ENCODE measurements at regions not wholly inside any gene's neighbourhood (a gene's known extent, or its start where the extent isn't known, plus 50 kb on each side); places are given as distances from the start of the nearest gene placed in this dataset.
"Not testable (repeated sequence)": the region's sequence is repeated elsewhere in the genome, so short reads cannot be mapped to it uniquely, and the experiment has no call there.

DNA sequence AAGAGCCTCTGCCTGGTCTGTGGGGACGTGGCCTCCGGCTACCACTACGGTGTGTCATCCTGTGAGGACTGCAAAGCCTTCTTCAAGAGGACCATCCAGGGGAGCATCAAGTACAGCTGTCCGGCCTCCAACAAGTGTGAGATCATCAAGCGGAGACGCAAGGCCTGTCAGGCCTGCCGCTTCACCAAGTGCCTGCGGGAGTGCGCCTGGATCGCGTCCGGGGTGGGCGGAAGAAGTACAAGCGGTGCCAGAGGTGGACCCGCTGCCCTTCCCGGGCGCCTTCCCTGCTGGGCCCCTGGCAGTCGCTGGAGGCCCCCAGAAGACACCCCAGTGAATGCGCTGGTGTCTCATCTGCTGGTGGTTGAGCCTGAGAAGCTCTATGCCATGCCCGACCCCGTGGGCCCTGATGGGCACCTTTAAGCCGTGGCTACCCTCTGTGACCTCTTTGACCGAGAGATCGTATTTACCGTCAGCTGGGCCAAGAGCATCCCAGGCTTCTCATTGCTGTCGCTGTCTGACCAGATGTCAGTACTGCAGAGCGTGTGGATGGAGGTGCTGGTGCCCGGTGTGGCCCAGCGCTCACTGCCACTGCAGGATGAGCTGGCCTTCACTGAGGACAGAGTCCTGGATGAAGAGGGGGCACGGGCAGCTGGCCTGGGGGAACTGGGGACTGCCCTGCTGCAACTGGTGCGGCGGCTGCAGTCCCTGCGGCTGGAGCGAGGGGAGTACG is 84.3 kb downstream of the MRPL57 start:
- peak in 1 of 10 donors; percentile 77 for DNase-seq
- intact Hi-C loops (cut with DNase I), result not testable (repeated sequence)

DNA sequence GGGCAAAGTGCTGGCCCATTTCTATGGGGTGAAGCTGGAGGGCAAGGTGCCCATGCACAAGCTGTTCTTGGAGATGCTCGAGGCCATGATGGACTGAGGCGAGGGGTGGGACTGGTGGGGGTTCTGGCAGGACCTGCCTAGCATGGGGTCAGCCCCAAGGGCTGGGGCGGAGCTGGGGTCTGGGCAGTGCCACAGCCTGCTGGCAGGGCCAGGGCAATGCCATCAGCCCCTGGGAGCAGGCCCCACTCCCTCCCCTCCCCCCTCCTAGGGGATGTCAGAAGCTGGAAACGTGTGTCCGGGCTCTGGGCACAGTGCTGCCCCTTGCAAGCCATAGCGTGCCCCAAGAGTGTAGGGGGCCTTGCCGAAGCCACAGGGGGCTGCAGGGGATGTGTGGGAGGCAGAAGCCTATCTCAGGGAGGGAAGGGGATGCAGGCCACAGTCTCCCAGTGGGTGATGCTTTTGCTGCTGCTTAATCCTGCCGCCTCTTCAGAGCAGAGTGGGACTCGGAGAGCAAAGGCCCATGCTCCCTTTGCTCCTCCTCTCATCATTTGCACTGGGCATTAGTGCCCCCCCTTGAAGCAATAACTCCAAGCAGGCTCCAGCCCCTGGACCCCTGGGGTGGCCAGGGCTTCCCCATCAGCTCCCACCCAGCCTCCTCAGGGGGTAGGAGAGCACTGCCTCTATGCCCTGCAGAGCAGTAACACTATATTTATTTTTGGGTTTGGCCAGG is 85.2 kb downstream of the MRPL57 start:
- DNase-seq; intact Hi-C loops (cut with DNase I): not testable (repeated sequence)

GRCh38 chr13:21263909-21264308 is 87.5 kb downstream of the MRPL57 start:
- DNase-seq; intact Hi-C loops (cut with DNase I): not testable (repeated sequence)

- DNase-seq; intact Hi-C loops (cut with DNase I): not testable (repeated sequence)
Observed at GRCh38 chr13:21268485-21268884, 92.0 kb downstream of the MRPL57 start.

DNA sequence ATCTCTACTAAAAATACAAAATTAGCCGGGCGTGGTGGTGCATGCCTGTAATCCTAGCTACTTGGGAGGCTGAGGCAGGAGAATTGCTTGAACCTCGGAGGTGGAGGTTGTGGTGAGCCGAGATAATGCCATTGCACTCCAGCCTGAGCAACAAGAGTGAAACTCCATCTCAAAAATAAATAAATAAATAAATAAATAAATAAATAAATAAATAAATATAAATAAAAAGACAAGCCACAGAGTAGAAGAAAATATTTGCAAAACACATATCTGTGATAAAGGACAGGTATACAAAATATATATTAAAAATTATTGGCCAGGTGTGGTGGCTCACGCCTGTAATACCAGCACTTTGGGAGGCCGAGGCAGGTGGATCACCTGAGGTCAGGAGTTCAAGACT is 96.0 kb downstream of the MRPL57 start:
- intact Hi-C loops (cut with DNase I); DNase-seq: not testable (repeated sequence)

- intact Hi-C loops (cut with DNase I); DNase-seq: not testable (repeated sequence)
Observed at GRCh38 chr13:21274457-21274856, 98.0 kb downstream of the MRPL57 start.

GRCh38 chr13:21282065-21282464 is 105.6 kb downstream of the MRPL57 start:
- intact Hi-C loops (cut with DNase I), result no loop called here
- DNase-seq, result no peak

GRCh38 chr13:21287331-21287907 is 111.0 kb downstream of the MRPL57 start:
- peak in 1 of 10 donors; percentile 36 for DNase-seq
- intact Hi-C loops (cut with DNase I), result no loop called here

DNA sequence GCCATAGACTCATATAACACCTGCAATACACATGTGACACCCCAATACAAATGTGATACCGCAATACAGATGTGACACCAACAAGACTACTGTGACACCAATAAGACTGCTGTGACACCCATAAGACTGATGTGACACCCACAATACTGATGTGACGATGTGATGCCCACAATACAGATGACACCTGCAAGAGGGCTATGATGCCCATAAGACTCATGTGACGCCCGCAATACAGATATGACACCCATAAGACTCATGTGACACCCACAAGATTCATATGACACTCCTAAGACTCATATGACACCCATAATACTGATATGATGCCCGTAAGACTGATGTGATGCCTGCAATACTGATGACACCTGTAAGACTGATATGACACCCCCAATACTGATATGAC is 113.0 kb downstream of the MRPL57 start:
- no peak for DNase-seq
- intact Hi-C loops (cut with DNase I), result no loop called here

DNA sequence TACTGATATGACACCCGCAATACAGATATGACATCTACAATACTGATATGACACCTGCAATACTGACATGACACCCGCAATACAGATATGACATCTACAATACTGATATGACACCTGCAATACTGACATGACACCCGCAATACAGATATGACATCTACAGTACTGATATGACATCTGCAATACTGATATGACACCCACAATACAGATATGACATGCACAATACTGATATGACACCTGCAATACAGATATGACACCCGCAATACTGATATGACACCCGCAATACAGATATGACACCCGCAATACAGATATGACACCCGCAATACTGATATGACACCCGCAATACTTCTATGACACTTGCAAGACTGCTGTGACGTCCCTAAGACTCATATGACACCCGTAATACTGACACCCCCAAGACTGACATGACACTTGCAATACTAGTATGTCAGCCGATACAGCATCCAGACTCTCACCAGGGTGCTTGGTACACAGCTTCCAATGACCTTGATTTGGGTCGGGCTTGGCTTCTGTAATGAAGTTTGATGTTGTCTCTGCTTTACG is 114.1 kb downstream of the MRPL57 start:
- intact Hi-C loops (cut with DNase I), result not testable (repeated sequence)

DNA sequence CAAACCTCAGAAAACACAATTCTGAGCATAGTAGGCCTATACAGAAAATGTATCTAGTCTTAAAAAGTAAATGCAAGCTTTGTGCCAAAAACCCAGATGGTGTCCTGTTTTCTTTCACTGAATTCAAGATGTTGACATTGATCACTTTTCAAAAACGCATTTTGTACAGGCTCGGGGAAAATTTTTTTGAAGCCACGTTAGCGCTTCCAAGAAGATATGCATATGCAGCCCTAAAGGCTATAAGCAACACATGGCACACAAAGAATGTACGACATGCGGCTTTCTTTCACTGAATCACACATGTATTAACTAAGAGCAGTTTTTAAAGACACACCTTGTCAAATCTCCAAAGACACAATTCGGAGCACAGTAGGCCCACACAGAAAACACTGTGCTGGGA is 115.4 kb downstream of the MRPL57 start:
- no peak for DNase-seq
- intact Hi-C loops (cut with DNase I), result no loop called here

More for the DNA sequence above, 114.1 kb downstream of the MRPL57 start:
- DNase-seq, result not testable (repeated sequence)

DNA sequence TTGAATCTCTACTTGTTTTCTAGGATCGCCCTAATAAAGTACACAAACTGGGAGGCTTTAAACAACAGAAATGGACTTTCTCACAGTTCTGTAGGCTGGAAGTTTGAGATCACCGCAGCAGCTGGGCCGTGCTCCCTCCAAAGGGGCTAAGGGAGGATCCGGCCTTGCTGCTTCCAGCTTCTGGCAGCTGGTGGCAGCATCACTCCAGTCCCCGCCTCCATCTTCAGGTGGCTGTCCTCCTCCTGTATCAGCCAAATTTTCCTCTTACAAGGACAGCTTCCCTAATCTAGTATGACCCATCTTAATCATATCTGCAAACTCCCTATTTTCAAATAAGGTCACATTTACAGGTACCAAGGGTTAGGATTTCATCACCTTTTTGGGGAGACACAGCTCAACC is 120.5 kb downstream of the MRPL57 start:
- peak in 8 of 10 donors; percentile 33 to 92 (median 66) for DNase-seq
- intact Hi-C loops (cut with DNase I), result loop anchor here (1.0 to 5.0 kb wide), 2 partner anchors 120 to 182 kb away; partner anchors contain the start of genes MRPL57 and SKA3

GRCh38 chr13:21297447-21297846 is 121.0 kb downstream of the MRPL57 start:
- intact Hi-C loops (cut with DNase I), result loop anchor here (1.0 to 5.0 kb wide), 2 partner anchors 120 to 182 kb away; partner anchors contain the start of genes MRPL57 and SKA3

GRCh38 chr13:21297914-21298831 is 121.7 kb downstream of the MRPL57 start:
- peak; percentile 77 to 98 (median 83) for DNase-seq
- intact Hi-C loops (cut with DNase I), result loop anchor here (1.0 to 5.0 kb wide), 2 partner anchors 121 to 181 kb away; partner anchors contain the start of genes MRPL57 and SKA3

More at GRCh38 chr13:21297447-21297846, 121.0 kb downstream of the MRPL57 start:
- no peak for DNase-seq

GRCh38 chr13:21304256-21304655 is 127.8 kb downstream of the MRPL57 start:
- intact Hi-C loops (cut with DNase I), result no loop called here
- DNase-seq, result no peak

DNA sequence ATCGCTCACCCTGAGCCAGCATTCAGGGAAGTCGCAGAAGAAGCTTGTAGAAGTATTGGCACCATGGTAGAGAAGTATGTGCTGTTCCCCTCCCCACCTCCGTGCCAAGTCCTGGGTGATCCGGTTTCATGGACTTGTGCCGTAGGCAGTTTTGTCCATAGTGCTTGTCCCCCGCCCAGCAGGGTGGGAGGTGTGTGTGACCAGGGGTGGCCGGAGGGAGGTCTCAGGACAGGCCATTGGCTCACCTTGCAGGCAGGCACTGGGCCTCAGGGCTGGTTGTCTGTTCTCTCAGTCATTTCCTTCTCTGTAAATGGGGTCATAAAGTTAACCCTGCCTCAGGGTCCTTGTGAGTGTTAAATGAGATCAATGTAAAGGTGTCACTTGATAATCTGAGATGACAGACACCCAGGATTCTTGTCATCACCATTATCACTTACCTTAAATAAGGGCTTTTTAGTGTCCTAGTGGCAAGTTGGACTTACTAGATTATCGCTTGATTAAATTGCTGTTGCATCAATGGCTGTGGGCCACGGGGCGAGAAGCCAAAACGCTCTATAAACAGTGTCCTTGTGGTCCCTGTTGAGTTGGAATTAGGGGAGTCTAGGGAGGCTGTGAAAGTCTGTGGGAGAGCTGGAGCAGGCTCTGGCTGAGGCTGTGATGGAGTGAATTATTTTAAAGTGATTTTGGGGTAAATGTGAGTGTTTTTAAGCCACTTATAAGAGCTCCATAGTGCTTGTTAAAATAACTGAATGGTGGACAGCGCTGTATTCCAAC is 130.0 kb downstream of the MRPL57 start:
- intact Hi-C loops (cut with DNase I), result not testable (repeated sequence)
- peak in 1 of 10 donors; percentile 83 for DNase-seq

GRCh38 chr13:21307158-21307557 is 130.7 kb downstream of the MRPL57 start:
- DNase-seq; intact Hi-C loops (cut with DNase I): not testable (repeated sequence)

DNA sequence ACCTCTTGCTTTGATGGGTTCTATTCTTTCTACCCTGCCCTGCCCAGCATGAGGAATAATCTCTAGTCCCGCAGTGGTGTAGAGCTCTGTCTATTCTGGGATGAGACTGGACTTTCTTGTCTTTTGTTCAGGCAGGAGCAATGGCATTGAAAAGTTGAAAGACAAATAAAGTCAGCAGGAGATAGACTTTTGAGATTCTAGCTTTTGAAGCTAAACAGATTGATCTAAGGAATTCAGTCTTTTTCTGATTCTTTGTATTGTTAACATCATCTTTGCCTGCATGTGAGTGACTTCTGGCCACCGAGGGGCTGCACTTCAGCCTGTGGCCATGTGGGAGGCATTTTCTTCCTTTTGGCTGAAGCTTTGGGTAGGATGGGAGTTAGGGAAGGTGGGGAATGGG is 132.4 kb downstream of the MRPL57 start:
- DNase-seq, result no peak
- intact Hi-C loops (cut with DNase I), result no loop called here

Measured in posterior cingulate gyrus (tissue), 11 donors.